GM19467 (cell line): ENCODE measurements at regions not wholly inside any gene's neighbourhood (a gene's known extent, or its start where the extent isn't known, plus 50 kb on each side); places are given as distances from the start of the nearest gene placed in this dataset.
"Not testable (repeated sequence)": the region's sequence is repeated elsewhere in the genome, so short reads cannot be mapped to it uniquely, and the experiment has no call there.

ENCODE experiments used
- ATAC-seq: cut with Tn5 transposase; IDR thresholded peaks from one replicate; pipeline ENCODE4 v1.9.1; 2021; ENCODE audit warnings: mild to moderate bottlenecking, moderate library complexity; ENCODE audit not compliant: unreplicated experiment

GRCh38 chr2:163123526-163123925, 285.0 kb upstream of the KCNH7 start:
- ATAC-seq = no peak

- no peak for ATAC-seq
Measured at GRCh38 chr2:163122257-163122656, 283.7 kb upstream of the KCNH7 start.

- ATAC-seq = no peak
Measured at GRCh38 chr2:163121483-163121882, 282.9 kb upstream of the KCNH7 start.

GRCh38 chr2:163119966-163120365, 281.4 kb upstream of the KCNH7 start:
- no peak for ATAC-seq

- ATAC-seq = no peak
Measured at GRCh38 chr2:163086940-163087339, 248.4 kb upstream of the KCNH7 start.

- not testable (repeated sequence) for ATAC-seq
Measured at GRCh38 chr2:163085366-163086024, 246.9 kb upstream of the KCNH7 start.

GRCh38 chr2:163081754-163082153, 243.2 kb upstream of the KCNH7 start:
- ATAC-seq = no peak

- ATAC-seq = no peak
Measured at GRCh38 chr2:163077241-163077640, 238.7 kb upstream of the KCNH7 start.

- ATAC-seq = no peak
Measured at GRCh38 chr2:163066085-163066484, 227.5 kb upstream of the KCNH7 start.

- no peak for ATAC-seq
Measured at GRCh38 chr2:163062524-163062923, 224.0 kb upstream of the KCNH7 start.

GRCh38 chr2:163046615-163047014, 208.0 kb upstream of the KCNH7 start:
- no peak for ATAC-seq

GRCh38 chr2:163045830-163046229, 207.3 kb upstream of the KCNH7 start:
- ATAC-seq = no peak

- no peak for ATAC-seq
Measured at GRCh38 chr2:163044114-163044513, 205.5 kb upstream of the KCNH7 start.

GRCh38 chr2:163043201-163043600, 204.6 kb upstream of the KCNH7 start:
- ATAC-seq = no peak

- ATAC-seq = no peak
Measured at GRCh38 chr2:163039266-163039665, 200.7 kb upstream of the KCNH7 start.

- ATAC-seq = no peak
Measured at GRCh38 chr2:163028807-163029206, 190.2 kb upstream of the KCNH7 start.

- ATAC-seq = not testable (repeated sequence)
Measured at GRCh38 chr2:163026136-163026775, 187.7 kb upstream of the KCNH7 start.

GRCh38 chr2:163016882-163017281, 178.3 kb upstream of the KCNH7 start:
- ATAC-seq = not testable (repeated sequence)

- ATAC-seq = no peak
Measured at GRCh38 chr2:163011000-163011399, 172.4 kb upstream of the KCNH7 start.

- ATAC-seq = no peak
Measured at GRCh38 chr2:163008642-163009041, 170.1 kb upstream of the KCNH7 start.

- no peak for ATAC-seq
Measured at GRCh38 chr2:162994718-162995117, 156.2 kb upstream of the KCNH7 start.

GRCh38 chr2:162992828-162993227, 154.3 kb upstream of the KCNH7 start:
- ATAC-seq = no peak

- no peak for ATAC-seq
Measured at GRCh38 chr2:162989507-162989906, 150.9 kb upstream of the KCNH7 start.
